H1 (cell line): ENCODE measurements at regions not wholly inside any gene's neighbourhood (a gene's known extent, or its start where the extent isn't known, plus 50 kb on each side); places are given as distances from the start of the nearest gene placed in this dataset.

Source experiments
- CHD2 ChIP-seq: IDR thresholded peaks from 2 replicates; pipeline ENCODE4 v1.6.1; 2012; ENCODE audit warnings: low read length, improper control_type of control experiment
- CREB1 ChIP-seq: IDR thresholded peaks from 2 replicates; pipeline ENCODE4 v1.6.1; 2012; ENCODE audit warnings: inconsistent platforms
- EZH2 ChIP-seq: fragments of 200-600 bp; sonication (generic); IDR thresholded peaks from 2 replicates; pipeline ENCODE4 v1.7.1; 2012; ENCODE audit warnings: low read depth, mild to moderate bottlenecking, moderate library complexity, low read length, inconsistent platforms; ENCODE audit not compliant: severe bottlenecking
- KDM5A ChIP-seq: fragments of 200-600 bp; IDR thresholded peaks from 2 replicates; pipeline ENCODE4 v1.7.1; 2012; ENCODE audit warnings: mild to moderate bottlenecking, low read length, inconsistent platforms, mixed read lengths
- SP2 ChIP-seq: IDR thresholded peaks from 2 replicates; pipeline ENCODE4 v1.6.1; 2012; ENCODE audit warnings: mild to moderate bottlenecking, low read length, inconsistent platforms
- TAF7 ChIP-seq: optimal IDR thresholded peaks from 2 replicates; pipeline ENCODE3; 2011; ENCODE audit warnings: low read depth, mild to moderate bottlenecking, inconsistent platforms, low read length, moderate library complexity, borderline replicate concordance

- TF ChIP-seq CHD2 = no peak
- no peak for TF ChIP-seq EZH2
- TF ChIP-seq CREB1 = no peak
- TF ChIP-seq TAF7 = no peak
- no peak for TF ChIP-seq KDM5A
- TF ChIP-seq SP2 = no peak
Observed at GRCh38 chr13:71382285-71382684, 484.7 kb downstream of the DACH1 start (continued).
